Fibroblast of mammary gland (primary cell): ENCODE measurements at regions not wholly inside any gene's neighbourhood (a gene's known extent, or its start where the extent isn't known, plus 50 kb on each side); places are given as distances from the start of the nearest gene placed in this dataset.

ENCODE experiments used
- DNase-seq: peaks from one replicate; pipeline ENCODE4 v3.0.0-alpha.2; 2010; ENCODE audit warnings: low read depth
- H3K4me3 ChIP-seq: 2 replicates; pipeline ENCODE4 v1.5.1; 2011; ENCODE audit warnings: low read depth, mild to moderate bottlenecking, low read length, moderate library complexity; ENCODE audit not compliant: control insufficient read depth
- TF ChIP-seq, protein P1 (sequence below): conservative IDR thresholded peaks from 2 replicates; pipeline ENCODE4 v1.5.1; 2011; ENCODE audit warnings: low read depth, low read length, inconsistent platforms; ENCODE audit not compliant: control insufficient read depth, insufficient read depth

DNA sequence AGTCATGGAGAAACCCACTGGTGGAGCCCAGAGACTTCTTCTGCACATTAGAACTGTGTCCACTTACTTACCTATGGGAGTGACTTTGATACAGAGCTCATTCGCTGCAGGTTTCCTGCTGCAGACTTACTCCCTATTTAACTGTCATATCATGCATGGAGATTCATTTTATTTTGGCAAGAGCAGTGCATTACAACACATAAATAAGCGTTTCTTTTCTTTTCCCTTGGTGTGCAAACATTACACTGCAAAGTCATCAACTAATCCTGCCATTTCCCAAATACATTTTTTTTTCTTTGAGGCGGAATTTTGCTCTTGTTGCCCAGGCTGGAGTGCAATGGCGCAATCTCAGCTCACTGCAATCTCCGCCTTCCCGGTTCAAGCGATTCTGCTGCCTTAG lies 230.9 kb upstream of the SFRP2 start:
- H3K4me3 ChIP-seq = no peak overlapping the region

DNA sequence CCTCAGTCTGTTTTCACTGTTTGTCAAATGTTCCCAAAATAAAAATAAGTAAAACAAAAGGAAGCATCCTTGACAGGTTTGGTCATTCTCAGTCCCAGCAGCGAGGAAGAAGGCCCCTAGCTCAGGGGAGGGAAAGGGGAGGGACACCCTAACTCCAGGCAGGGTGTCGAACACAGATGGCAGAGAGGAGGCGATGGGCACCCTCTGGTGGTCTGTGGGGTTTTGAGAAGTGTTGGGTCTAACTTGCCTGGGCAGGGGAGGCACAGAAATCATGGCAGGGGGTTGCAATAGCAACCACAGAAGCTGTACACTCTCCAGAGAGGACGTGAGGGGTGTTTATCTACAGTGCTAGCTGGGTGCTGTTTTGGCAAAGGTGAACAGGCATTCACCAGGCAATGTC lies 229.8 kb upstream of the SFRP2 start:
- no peak for DNase-seq

More for the DNA sequence above, 230.9 kb upstream of the SFRP2 start:
- DNase-seq = no peak
- TF ChIP-seq, protein P1, sequence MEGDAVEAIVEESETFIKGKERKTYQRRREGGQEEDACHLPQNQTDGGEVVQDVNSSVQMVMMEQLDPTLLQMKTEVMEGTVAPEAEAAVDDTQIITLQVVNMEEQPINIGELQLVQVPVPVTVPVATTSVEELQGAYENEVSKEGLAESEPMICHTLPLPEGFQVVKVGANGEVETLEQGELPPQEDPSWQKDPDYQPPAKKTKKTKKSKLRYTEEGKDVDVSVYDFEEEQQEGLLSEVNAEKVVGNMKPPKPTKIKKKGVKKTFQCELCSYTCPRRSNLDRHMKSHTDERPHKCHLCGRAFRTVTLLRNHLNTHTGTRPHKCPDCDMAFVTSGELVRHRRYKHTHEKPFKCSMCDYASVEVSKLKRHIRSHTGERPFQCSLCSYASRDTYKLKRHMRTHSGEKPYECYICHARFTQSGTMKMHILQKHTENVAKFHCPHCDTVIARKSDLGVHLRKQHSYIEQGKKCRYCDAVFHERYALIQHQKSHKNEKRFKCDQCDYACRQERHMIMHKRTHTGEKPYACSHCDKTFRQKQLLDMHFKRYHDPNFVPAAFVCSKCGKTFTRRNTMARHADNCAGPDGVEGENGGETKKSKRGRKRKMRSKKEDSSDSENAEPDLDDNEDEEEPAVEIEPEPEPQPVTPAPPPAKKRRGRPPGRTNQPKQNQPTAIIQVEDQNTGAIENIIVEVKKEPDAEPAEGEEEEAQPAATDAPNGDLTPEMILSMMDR = no peak

DNA sequence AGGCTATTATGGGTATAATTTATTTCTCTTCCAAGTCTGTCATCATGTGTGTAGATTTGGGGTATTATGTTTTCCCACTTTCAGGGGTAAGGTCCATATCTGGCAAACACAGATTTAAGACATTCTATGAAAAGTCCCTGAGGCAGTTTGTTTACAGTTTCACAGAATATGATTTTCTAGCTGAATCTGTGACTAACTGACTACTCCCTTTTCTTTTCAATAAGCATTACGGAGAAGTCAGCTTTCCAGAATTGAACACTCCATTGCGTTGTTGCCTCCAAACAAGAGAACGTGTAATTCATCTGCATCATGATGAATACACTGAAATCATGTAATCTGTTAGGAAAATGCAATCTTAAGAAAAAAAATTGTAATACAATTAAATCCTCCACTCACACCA lies 226.7 kb upstream of the SFRP2 start:
- TF ChIP-seq, protein P1 = no peak
- H3K4me3 ChIP-seq = no peak overlapping the region

More for the DNA sequence above, 229.8 kb upstream of the SFRP2 start:
- no peak overlapping the region for H3K4me3 ChIP-seq
- TF ChIP-seq, protein P1 = peak; percentile 14

DNA sequence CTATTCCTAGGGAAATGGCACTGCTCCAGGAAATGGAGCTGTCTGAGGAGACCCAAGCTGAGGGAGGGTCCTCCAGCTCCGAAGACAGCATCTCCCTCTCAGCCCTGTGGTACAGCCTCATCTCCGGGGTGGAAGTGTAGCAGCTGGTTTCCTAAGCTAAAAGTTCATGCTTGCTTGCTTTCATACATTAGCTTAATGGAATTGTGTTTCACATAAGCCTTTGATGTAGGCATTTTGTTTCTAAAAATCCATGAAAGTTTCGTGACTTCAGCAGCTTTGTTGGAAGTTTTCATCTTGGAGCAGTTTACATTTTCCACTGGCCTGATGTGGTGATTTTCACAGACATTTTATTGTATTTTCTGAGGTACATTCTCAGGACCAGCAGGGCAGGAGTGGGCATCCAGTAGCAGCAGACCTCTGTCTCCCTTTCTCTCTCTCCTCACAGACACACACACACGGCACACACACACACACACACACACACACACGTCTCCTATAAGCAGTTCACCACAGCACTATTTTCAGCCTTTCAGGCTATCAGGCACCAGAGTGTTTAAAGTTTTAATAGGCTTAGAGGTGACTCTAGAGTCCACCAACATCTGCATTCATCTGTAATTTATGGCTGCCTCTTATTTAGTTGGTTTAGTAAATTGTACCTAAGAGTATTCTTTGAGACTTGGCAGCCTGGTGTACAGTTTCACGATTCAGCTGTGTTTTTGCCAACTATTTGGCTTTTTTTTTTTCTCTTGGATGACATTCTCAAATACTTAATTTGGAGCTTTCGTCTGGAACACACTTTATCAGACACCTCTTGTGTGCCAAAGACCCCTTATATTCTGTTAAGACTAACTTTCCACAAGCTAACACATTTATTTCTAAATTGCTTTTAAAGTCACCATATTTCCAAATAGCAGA lies 225.8 kb upstream of the SFRP2 start:
- TF ChIP-seq, protein P1 = no peak
- no peak overlapping the region for H3K4me3 ChIP-seq
- DNase-seq = peak; percentile 42

More for the DNA sequence above, 226.7 kb upstream of the SFRP2 start:
- DNase-seq = no peak

GRCh38 chr4:154013576-154013975 lies 224.7 kb upstream of the SFRP2 start:
- no peak for DNase-seq
- H3K4me3 ChIP-seq = no peak overlapping the region
- TF ChIP-seq, protein P1 = no peak

DNA sequence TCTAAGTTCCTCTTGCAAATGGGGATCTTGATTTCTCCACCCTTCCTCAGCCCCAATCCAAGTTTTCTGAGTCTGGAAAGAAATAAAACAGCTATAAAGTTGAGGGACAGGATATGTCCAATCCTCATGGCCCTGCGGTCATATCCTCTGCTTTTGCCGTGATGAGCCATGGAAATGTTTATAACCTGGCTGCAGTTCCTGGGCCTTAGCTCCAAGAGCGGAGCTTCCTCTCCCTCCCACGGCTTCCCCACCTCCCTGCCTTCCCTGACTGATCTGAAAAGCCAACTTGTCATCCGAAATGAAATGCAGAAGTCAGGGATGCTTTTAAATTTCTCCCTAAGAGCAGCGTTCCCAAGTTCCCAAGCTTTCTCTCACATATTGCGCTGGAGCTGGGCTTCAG lies 221.5 kb upstream of the SFRP2 start:
- peak; percentile 83 for DNase-seq
- TF ChIP-seq, protein P1 = no peak
- H3K4me3 ChIP-seq = no peak overlapping the region
